Epithelial cell of esophagus (primary cell): ENCODE measurements at regions not wholly inside any gene's neighbourhood (a gene's known extent, or its start where the extent isn't known, plus 50 kb on each side); places are given as distances from the start of the nearest gene placed in this dataset.

Experiments used
- DNase-seq: peaks from one replicate; pipeline ENCODE4 v3.0.0; 2010; ENCODE audit warnings: low read depth
- H3K4me3 ChIP-seq: 2 replicates; pipeline ENCODE4 v1.5.1; 2011; ENCODE audit warnings: mild to moderate bottlenecking, low read length, control low read depth
- TF ChIP-seq, protein P1 (sequence below): IDR thresholded peaks from 2 replicates; pipeline ENCODE4 v1.5.1; 2011; ENCODE audit warnings: low read depth, mild to moderate bottlenecking, low read length, control low read depth, inconsistent platforms; ENCODE audit not compliant: insufficient read depth; ENCODE audit errors: missing control alignments

DNA sequence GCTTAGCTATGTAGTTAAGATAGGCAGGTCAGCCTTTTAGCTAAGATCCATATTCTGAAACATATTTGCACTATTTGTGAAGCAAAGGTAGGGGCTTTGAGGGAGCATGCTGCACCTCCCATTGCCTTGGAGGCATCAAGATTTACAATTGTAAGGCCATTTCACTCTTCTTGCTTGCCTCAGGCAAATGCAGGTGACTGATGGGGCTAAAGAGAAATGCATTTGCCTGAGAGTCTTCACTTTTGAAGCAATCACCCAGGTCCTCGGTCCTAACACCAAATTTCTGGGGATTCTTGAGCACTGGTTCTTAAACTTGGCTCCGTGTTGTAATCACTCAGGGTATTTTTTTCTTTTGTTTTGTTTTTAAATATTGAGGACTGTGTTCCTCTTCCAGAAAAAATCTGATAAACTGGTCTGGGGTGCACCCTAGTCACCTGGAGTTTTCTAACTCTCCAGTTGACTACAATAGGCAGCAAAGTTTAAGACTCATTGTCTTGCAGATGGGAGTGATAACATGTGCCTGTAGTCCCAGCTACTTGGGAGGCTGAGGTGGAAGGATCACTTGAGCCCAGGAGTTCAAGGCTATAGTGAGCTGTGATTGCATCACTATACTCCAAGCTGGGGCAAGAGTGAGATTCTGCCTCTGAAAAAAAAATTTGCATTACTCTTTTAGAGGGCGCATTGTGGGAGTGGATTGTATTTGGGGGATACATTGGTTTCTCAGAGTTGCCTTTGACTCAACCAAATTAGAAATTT is 68.1 kb downstream of the EOMES start:
- DNase-seq = no peak
- no peak overlapping the region for H3K4me3 ChIP-seq
- TF ChIP-seq, protein P1, sequence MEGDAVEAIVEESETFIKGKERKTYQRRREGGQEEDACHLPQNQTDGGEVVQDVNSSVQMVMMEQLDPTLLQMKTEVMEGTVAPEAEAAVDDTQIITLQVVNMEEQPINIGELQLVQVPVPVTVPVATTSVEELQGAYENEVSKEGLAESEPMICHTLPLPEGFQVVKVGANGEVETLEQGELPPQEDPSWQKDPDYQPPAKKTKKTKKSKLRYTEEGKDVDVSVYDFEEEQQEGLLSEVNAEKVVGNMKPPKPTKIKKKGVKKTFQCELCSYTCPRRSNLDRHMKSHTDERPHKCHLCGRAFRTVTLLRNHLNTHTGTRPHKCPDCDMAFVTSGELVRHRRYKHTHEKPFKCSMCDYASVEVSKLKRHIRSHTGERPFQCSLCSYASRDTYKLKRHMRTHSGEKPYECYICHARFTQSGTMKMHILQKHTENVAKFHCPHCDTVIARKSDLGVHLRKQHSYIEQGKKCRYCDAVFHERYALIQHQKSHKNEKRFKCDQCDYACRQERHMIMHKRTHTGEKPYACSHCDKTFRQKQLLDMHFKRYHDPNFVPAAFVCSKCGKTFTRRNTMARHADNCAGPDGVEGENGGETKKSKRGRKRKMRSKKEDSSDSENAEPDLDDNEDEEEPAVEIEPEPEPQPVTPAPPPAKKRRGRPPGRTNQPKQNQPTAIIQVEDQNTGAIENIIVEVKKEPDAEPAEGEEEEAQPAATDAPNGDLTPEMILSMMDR = no peak

DNA sequence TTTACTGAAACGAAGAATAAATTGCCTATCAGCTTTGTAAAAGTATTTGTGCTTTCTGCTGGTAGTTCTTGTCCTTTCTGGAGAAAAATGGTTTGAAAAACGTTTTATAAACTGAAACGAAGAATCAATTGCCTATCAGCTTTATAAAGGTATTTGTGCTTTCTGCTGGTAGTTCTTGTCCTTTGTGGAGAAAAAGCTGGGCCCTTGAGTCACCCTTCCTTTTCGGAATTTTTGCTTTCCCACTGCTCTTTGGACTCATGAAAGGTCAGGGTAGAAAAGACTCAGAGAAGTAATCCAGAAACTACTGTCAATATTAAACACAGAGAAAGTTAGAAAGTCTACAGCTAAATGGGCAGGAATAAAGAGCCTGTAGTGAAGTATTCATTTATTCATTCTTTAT is 72.8 kb downstream of the EOMES start:
- TF ChIP-seq, protein P1 = no peak

DNA sequence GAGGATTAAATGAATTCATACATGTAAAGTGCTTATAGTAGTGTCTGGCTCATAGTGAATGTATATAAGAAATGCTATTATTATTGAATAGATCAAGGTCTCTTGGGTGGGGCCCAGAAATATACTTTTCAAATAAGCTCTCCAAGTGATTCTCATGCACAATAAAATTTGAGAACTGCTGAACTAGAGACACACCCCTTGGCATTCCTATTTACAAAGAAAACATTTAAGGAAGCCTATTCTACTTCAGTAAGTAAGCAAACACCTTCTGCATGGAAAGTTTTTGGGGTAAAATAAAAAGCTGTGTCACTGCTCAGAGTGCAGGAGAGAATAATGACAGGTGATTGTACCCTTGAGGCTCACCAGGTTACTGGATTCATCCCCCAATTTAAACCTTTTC is 75.2 kb downstream of the EOMES start:
- no peak for DNase-seq
- TF ChIP-seq, protein P1 = no peak
- no peak overlapping the region for H3K4me3 ChIP-seq

More for the DNA sequence above, 72.8 kb downstream of the EOMES start:
- no peak overlapping the region for H3K4me3 ChIP-seq
- no peak for DNase-seq

DNA sequence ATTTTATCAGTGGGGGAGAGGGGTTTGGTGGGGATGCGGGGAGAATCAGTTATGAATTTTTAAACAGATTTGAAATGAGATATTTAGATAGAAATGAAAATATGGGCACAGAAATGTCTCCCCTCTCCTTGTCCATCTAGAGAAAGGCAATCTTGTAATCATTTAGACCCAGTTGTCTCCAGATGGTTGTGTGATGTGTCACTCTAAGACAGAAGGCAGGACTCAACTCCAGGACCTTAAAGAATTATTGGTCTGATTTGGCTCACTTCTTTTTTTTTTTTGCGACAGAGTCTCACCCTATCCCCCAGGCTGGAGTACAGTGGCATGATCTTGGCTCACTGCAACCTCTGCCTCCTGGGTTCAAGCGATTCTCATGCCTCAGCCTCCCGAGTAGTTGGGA is 77.2 kb downstream of the EOMES start:
- no peak overlapping the region for H3K4me3 ChIP-seq
- TF ChIP-seq, protein P1 = no peak
- no peak for DNase-seq

DNA sequence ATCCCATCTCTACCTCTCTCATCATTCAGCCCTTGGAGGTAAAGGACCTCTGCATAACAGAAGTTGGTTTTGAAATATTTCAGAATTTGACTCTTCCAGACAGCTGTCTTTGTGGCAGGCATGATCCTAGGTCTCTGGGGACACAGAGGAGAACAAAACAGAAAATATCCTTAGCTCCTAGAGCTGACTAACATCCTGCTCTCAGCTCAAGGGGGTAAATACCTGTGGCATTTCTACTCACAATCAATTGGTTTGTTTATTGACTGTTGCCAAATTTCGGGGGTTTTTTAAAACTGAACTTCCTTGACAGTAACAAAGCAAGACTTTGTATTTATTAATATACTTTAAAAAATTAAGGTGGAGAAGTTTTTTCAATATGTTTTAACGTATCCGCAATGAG is 78.8 kb downstream of the EOMES start:
- H3K4me3 ChIP-seq = no peak overlapping the region
- TF ChIP-seq, protein P1 = no peak
- DNase-seq = no peak

DNA sequence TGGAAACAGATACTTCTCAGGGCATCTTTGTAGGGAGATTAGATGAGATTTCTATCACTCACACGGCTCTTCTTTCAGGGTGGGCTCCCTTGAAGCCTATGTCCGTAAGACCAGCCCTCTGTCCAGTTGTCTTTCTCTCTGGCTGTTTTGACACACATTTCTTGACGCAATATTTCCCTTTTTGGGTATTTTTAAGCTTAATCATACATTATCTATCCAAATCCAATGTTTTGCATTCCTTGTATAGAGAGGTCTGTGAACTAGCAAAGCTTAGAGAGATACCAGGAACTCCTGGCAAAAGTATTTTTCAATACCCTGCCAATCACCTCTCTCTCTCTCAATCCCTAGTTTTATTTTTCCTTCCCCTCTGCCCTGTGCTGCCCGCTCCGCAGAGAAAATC is 79.3 kb downstream of the EOMES start:
- DNase-seq = no peak
- TF ChIP-seq, protein P1 = no peak
- no peak overlapping the region for H3K4me3 ChIP-seq

DNA sequence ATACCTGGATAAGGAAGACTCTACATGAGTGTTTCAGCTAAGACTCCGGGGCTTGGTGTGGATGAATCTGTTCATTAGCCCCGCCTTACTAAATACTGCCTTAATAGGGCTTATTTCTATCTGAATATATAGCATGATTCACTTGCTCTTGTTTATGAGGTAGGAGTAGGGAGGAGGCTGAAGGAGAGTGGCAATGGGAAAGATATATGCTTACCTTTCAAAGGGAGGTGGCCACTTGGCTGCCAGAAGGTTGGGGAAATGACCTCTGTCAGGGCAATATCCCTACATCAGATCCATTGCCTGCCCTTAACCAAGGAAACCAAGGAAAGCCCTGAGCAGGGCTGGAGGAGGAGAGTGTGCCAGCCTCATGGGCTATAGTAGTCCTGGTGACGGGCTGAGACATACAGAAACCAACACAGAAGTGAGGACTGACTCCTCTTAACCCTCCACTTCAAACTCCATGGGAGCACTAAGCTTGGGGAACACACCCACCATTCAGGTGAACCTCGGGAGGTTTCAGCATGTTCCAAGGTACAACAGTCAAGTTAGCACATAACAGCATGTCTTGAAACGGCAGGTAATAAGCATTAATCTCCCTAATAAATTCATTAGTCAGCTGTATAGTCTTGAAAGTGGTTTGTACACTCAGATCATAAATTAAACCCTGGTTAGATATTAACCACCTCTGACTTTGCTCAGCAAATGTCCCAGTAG is 80.1 kb downstream of the EOMES start:
- no peak for DNase-seq
- H3K4me3 ChIP-seq = no peak overlapping the region
- TF ChIP-seq, protein P1 = no peak
